Activated naive CD4-positive, alpha-beta T cell treated with anti-CD3 and anti-CD28 coated beads, Interleukin-2, amount 10 ng/mL, durations not matched to agents 7 days and 5 days (primary cell): ENCODE measurements at regions not wholly inside any gene's neighbourhood (a gene's known extent, or its start where the extent isn't known, plus 50 kb on each side); places are given as distances from the start of the nearest gene placed in this dataset.
"Not testable (repeated sequence)": the region's sequence is repeated elsewhere in the genome, so short reads cannot be mapped to it uniquely, and the experiment has no call there.

ENCODE experiments used
- CTCF ChIA-PET: fragments of 350-600 bp; sonication (Branson Sonifier 250); formaldehyde crosslinking; loops from one replicate; lab custom pipeline; 2021; ENCODE audit warnings: antibody characterized with exemption; lab: Charles Lee
- DNase-seq: peaks from one replicate; pipeline ENCODE4 v3.0.0-alpha.2; 2020
- H3K27ac Mint-ChIP-seq: one replicate; pipeline ENCODE4 v1.8.0; 2021; ENCODE audit warnings: mild to moderate bottlenecking, moderate library complexity, mixed read lengths
- H3K27me3 Mint-ChIP-seq: one replicate; pipeline ENCODE4 v1.8.0; 2021; ENCODE audit warnings: mild to moderate bottlenecking, mixed read lengths
- H3K36me3 Mint-ChIP-seq: one replicate; pipeline ENCODE4 v1.8.0; 2021; ENCODE audit warnings: mixed read lengths
- H3K4me1 Mint-ChIP-seq: one replicate; pipeline ENCODE4 v1.8.0; 2021; ENCODE audit warnings: mixed read lengths
- H3K4me3 Mint-ChIP-seq: one replicate; pipeline ENCODE4 v1.8.0; 2021; ENCODE audit warnings: mild to moderate bottlenecking, moderate library complexity, mixed read lengths
- H3K9me3 Mint-ChIP-seq: one replicate; pipeline ENCODE4 v1.8.0; 2021; ENCODE audit warnings: mixed read lengths

DNA sequence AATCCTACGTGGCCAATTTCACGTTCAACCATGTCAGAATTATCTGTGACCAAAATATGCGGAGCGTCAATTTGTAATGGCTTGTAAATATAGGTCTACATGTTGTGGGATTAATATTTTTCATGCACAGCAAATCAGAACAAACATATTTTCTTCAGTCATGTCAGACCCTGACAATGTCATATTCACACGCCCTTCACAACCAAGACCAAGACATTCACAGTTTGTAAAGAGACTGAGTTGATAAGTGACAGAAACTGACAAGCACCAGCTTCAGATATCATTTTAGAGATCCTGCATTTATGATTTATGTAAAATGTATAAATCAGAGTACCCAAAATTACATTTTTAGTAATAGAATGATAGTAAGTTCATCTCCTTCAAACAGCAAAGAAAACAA, 57.3 kb upstream of the NOVA1 start:
- CTCF ChIA-PET, result no interaction called here
- peaks cover 2% of the 10 kb centered on the region for H3K9me3 Mint-ChIP-seq
- no peak overlapping the region for H3K27ac Mint-ChIP-seq
- H3K4me1 Mint-ChIP-seq, result no peaks in the 10 kb centered on the region
- H3K4me3 Mint-ChIP-seq, result no peak overlapping the region
- DNase-seq, result no peak
- no peaks in the 10 kb centered on the region for H3K36me3 Mint-ChIP-seq
- no peaks in the 10 kb centered on the region for H3K27me3 Mint-ChIP-seq

DNA sequence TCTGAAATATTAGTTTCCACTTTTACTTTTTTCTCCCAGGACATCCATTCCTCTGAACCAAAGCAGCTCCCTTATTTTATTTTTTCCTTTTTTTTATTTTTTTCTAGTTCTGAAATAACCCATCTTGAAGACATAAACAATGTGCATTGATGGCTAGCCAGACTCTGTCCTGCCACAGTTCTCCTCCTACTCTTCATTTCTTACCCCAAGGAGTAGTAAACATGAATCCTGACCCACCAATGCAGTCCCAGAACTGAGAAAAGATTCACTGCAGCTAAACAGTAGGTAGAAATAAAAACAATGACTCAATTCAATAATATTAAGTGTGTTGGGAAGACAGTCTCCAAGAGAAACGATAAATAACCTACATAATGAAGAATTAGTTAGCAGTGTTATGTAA, 65.7 kb upstream of the NOVA1 start:
- H3K36me3 Mint-ChIP-seq, result no peaks in the 10 kb centered on the region
- peaks cover 26% of the 10 kb centered on the region for H3K9me3 Mint-ChIP-seq
- DNase-seq, result no peak
- H3K4me1 Mint-ChIP-seq, result no peaks in the 10 kb centered on the region
- CTCF ChIA-PET, result no interaction called here
- no peak overlapping the region for H3K4me3 Mint-ChIP-seq
- H3K27ac Mint-ChIP-seq, result no peak overlapping the region
- no peaks in the 10 kb centered on the region for H3K27me3 Mint-ChIP-seq

DNA sequence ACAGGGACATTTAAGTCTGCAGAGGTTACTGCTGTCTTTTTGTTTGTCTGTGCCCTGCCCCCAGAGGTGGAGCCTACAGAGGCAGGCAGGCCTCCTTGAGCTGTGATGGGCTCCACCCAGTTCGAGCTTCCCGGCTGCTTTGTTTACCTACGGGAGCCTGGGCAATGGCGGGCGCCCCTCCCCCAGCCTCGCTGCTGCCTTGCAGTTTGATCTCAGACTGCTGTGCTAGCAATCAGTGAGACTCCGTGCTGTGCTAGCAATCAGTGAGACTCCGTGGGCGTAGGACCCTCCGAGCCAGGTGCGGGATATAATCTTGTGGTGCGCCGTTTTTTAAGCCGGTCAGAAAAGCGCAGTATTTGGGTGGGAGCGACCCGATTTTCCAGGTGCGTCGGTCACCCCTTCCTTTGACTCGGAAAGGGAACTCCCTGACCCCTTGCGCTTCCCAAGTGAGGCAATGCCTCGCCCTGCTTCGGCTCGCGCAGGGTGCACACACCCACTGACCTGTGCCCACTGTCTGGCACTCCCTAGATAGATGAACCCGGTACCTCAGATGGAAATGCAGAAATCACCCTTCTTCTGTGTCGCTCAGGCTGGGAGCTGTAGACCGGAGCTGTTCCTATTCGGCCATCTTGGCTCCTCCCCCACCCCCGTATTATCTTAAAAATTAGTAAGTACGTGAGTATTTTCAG, 81.0 kb upstream of the NOVA1 start:
- H3K36me3 Mint-ChIP-seq, H3K27ac Mint-ChIP-seq, DNase-seq, H3K4me1 Mint-ChIP-seq, H3K4me3 Mint-ChIP-seq, CTCF ChIA-PET, H3K27me3 Mint-ChIP-seq: not testable (repeated sequence)
- peaks cover 19% of the 10 kb centered on the region for H3K9me3 Mint-ChIP-seq

DNA sequence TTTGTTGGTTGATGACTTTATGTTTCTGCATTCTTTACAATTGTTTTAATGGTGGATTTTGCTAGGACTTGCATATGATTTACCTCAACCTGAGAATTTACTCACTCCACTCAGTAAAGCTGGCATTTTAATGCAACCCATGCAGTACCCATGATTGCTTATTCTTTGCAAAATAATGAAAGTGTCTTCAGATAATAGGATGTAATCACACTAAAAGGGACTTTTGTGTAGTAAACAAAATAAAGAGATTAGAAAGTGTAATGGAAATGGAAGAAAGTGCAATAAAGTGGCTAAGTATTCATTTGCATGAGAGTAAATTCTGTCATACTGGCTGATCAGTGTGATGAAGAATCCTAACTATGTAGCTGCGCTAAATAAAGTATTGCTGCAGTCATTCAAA, 87.6 kb upstream of the NOVA1 start:
- Mint-ChIP-seq H3K4me3 (no peak overlapping the region), H3K27ac (no peak overlapping the region), H3K4me1 (no peaks in the 10 kb centered on the region), H3K9me3 (peaks cover 16% of the 10 kb centered on the region), H3K36me3 (no peaks in the 10 kb centered on the region), H3K27me3 (no peaks in the 10 kb centered on the region)
- DNase-seq, result no peak
- CTCF ChIA-PET, result no interaction called here

DNA sequence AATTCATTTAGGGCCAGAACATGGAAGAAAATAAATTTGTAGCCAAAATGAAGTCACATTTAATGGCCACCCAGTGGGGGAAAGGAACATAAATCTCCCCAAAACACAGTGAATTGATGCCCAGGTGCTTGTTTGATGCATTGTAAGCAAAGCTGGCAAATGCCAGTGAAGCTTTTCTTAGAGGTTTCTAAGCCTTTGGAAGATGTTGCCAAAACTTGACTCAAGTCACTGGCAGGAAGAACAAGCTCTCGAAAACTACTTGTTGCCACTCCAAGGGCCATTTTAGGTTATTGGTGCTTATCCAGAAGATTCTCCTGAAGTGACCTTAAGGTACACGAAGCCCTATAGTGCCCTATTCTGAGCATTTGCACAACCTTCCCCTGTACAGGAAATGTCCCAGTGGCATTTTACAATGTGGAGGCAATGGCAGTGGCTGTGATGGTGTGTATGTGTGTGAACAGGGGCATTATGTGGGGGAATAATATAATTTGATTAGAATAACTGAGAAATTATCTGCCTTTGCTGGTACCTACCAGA, 89.5 kb upstream of the NOVA1 start:
- Mint-ChIP-seq H3K36me3 (no peaks in the 10 kb centered on the region), H3K4me1 (no peaks in the 10 kb centered on the region), H3K27me3 (no peaks in the 10 kb centered on the region), H3K27ac (no peak overlapping the region), H3K9me3 (peaks cover 19% of the 10 kb centered on the region), H3K4me3 (no peak overlapping the region)
- no peak for DNase-seq
- CTCF ChIA-PET, result no interaction called here

DNA sequence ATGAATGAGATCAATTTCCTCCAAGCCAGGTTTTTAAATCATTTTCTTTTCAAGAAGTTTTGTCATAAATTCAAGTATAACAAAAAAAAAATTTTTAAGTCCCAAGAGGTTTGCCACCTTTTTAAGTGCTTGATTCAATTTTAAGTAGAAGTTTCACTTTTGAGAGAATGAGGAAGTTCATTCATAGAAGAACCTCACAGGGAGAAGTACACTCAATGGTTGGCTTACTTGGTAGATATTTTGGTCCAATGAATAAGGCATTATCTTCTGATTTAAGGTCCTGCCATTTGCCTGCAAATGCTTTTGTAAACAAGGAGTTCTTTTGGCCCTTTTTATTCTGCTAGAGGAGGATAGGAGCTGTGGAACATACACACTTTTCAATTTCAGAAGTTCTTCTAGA, 96.7 kb upstream of the NOVA1 start:
- Mint-ChIP-seq H3K9me3 (peaks cover 26% of the 10 kb centered on the region), H3K4me1 (no peaks in the 10 kb centered on the region), H3K27me3 (no peaks in the 10 kb centered on the region), H3K4me3 (no peak overlapping the region), H3K36me3 (no peaks in the 10 kb centered on the region), H3K27ac (no peak overlapping the region)
- DNase-seq, result no peak
- CTCF ChIA-PET, result no interaction called here

DNA sequence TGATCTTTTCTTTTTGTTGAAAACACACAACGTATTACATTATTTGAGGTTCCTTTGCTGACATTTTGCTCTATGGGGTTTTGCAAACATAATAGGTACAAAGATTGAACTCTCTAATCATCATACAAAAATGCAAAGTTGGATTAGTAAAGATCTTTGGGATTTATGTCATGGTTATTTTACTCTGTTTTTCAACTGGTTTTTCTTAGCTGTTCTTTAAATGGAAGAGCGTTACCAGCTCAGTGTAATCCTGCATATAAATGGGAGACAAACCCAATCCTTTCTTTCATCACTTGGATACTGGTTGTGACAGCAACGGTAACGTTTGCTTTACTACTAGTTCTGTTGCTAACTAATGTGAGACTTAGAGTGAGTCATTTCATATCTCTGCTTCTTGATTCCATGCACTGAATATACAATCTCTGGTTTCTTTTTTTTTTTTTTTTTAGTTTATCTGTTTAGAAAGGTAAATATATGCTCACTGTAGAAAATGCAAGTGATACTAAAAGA, 104.9 kb upstream of the NOVA1 start:
- Mint-ChIP-seq H3K27ac (no peak overlapping the region), H3K27me3 (no peaks in the 10 kb centered on the region), H3K4me1 (no peaks in the 10 kb centered on the region), H3K36me3 (no peaks in the 10 kb centered on the region), H3K9me3 (peaks cover 11% of the 10 kb centered on the region), H3K4me3 (no peak overlapping the region)
- CTCF ChIA-PET, result no interaction called here
- DNase-seq, result no peak

DNA sequence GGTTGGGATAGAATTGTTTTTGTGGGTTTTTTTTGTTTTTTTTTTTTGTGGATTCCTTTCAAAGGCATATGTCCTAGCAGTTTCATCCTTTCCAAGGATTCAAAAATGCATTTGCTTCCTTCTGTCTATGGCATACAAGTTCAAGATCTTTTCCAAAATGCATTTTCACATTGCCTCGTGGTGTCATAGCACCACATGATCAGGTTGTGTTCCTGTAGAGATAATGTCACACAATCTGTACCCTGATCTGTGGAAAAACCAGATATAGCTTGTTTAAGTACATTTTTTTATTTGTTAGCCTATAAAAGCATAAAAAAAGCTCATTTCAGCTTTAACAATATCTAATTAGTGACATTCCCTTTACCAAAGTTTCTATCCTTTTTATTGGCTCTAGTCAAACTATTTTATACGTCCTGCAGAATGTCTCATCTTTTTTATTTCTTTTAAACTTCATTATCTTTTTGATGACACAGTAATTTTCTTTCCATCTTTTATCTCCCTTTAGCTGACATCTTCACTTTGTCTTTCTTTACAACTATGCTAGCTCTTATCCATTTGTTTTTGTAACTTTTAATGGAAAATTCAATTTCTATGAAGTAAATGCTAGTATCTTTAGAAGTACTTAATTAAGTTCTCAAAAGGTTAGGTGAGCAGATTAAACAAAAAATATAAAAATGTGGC, 106.0 kb upstream of the NOVA1 start:
- H3K4me3 Mint-ChIP-seq, result no peak overlapping the region

DNA sequence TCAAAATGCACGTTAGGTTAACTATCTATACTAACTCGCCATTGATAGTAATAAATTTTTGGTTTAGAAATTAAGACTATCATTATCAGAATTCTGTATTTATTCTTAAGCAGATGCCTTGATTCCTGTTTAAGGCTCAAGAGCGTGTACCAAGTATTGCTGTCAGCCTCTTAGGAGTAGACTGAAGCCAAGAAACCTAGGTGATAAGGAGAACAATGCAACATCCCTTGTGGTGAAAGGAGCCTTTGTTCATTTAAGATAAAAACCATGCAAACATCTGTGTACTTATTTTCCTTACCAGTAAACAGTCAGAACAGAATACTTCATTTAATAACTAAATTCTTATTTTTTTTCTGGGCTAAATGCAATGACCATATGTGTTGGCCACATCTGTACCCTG, 109.4 kb upstream of the NOVA1 start:
- no peaks in the 10 kb centered on the region for H3K36me3 Mint-ChIP-seq
- H3K4me1 Mint-ChIP-seq, result no peaks in the 10 kb centered on the region
- H3K27me3 Mint-ChIP-seq, result no peaks in the 10 kb centered on the region
- DNase-seq, result no peak
- H3K9me3 Mint-ChIP-seq, result peaks cover 7% of the 10 kb centered on the region
- CTCF ChIA-PET, result no interaction called here
- no peak overlapping the region for H3K27ac Mint-ChIP-seq
- no peak overlapping the region for H3K4me3 Mint-ChIP-seq

More for the DNA sequence above, 106.0 kb upstream of the NOVA1 start:
- H3K4me1 Mint-ChIP-seq, result no peaks in the 10 kb centered on the region
- H3K27ac Mint-ChIP-seq, result no peak overlapping the region
- peaks cover 7% of the 10 kb centered on the region for H3K9me3 Mint-ChIP-seq
- CTCF ChIA-PET, result no interaction called here
- DNase-seq, result no peak
- no peaks in the 10 kb centered on the region for H3K36me3 Mint-ChIP-seq
- H3K27me3 Mint-ChIP-seq, result no peaks in the 10 kb centered on the region

DNA sequence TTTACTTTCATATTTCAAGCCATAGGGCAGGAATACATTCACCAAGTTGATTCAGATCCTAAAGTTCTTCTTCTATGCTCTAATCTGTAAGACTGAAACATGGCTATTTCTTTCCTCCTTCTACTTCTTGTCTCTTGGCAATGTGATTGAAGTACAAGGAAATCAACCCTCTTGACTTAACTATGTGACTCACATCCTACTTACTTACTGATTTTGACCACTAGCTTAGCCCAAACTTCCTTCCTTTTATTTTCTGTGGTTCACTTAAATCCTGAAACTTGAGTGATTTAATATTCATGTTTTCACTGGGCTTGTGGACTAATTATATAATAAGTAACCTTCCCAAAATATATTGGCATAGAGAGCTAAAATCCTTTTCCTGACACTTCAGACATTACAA, 111.2 kb upstream of the NOVA1 start:
- Mint-ChIP-seq H3K4me3 (no peak overlapping the region), H3K9me3 (peaks cover 7% of the 10 kb centered on the region), H3K27me3 (no peaks in the 10 kb centered on the region), H3K4me1 (no peaks in the 10 kb centered on the region), H3K36me3 (no peaks in the 10 kb centered on the region), H3K27ac (no peak overlapping the region)
- CTCF ChIA-PET, result no interaction called here
- DNase-seq, result no peak

DNA sequence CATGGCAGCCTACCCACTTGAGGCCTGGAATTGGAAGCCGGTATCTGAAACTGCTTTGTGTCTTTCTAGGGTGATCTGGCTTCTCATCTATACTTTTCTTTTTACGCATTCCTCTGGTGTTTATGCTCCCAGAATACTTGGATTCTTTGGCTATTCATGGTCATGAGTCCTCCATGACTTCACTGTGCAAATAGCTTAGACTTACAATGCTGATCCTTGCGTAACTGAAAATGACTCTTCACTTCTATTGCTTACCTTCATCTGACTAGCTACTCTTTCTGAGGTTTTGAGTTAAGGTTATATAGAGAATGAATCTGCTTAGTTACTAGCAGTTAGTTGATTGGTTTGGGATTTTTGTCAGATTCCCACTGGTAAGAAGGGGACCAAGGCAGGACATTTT, 121.7 kb upstream of the NOVA1 start:
- H3K4me3 Mint-ChIP-seq, result no peak overlapping the region
- H3K4me1 Mint-ChIP-seq, result no peaks in the 10 kb centered on the region
- H3K9me3 Mint-ChIP-seq, result peaks cover 14% of the 10 kb centered on the region
- DNase-seq, result no peak
- no peaks in the 10 kb centered on the region for H3K36me3 Mint-ChIP-seq
- H3K27ac Mint-ChIP-seq, result no peak overlapping the region
- CTCF ChIA-PET, result no interaction called here
- no peaks in the 10 kb centered on the region for H3K27me3 Mint-ChIP-seq

DNA sequence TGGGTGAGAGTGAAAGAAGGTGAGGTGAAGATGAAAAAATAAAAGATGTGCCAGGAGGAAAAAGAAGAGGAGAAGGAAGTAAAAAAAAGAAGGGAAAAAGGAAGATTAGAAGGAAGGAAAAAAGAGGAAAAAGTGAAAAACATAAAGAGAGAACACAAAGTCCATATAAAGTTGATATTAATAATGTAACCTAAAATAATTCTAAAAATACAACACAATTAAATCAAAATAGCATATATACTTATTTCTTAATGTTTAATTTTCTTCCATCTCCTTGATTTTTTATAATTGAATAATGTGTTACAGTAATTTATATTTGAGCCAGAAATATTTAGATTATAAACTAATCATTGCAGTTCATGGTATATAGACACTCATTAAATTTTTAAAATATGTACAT, 124.4 kb upstream of the NOVA1 start:
- Mint-ChIP-seq H3K9me3 (peaks cover 14% of the 10 kb centered on the region), H3K27me3 (no peaks in the 10 kb centered on the region), H3K4me1 (no peaks in the 10 kb centered on the region), H3K27ac (no peak overlapping the region), H3K4me3 (no peak overlapping the region), H3K36me3 (no peaks in the 10 kb centered on the region)
- no peak for DNase-seq
- CTCF ChIA-PET, result no interaction called here

DNA sequence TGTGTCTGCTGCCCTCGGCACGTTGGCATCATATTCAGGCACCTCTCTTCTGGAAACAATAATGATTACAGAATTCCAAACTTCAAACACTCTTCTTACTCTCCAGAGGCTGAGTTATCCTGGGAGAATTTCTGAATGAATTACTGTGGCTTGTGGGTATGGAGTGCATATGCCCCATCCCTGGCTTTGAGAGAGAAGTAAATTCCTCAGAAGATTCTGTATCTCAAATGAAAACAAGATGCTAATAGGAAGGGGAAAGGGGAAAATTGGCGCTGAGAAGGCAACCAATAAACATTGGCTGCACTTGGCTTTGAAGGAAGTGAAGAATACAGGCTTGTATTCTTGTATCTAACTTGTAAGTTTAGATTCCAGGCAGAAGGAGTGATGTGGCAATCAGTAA, 132.0 kb upstream of the NOVA1 start:
- CTCF ChIA-PET, result no interaction called here
- no peak overlapping the region for H3K4me3 Mint-ChIP-seq
- H3K9me3 Mint-ChIP-seq, result peaks cover 10% of the 10 kb centered on the region
- H3K36me3 Mint-ChIP-seq, result no peaks in the 10 kb centered on the region
- no peaks in the 10 kb centered on the region for H3K27me3 Mint-ChIP-seq
- H3K27ac Mint-ChIP-seq, result no peak overlapping the region
- no peak for DNase-seq
- H3K4me1 Mint-ChIP-seq, result no peaks in the 10 kb centered on the region

DNA sequence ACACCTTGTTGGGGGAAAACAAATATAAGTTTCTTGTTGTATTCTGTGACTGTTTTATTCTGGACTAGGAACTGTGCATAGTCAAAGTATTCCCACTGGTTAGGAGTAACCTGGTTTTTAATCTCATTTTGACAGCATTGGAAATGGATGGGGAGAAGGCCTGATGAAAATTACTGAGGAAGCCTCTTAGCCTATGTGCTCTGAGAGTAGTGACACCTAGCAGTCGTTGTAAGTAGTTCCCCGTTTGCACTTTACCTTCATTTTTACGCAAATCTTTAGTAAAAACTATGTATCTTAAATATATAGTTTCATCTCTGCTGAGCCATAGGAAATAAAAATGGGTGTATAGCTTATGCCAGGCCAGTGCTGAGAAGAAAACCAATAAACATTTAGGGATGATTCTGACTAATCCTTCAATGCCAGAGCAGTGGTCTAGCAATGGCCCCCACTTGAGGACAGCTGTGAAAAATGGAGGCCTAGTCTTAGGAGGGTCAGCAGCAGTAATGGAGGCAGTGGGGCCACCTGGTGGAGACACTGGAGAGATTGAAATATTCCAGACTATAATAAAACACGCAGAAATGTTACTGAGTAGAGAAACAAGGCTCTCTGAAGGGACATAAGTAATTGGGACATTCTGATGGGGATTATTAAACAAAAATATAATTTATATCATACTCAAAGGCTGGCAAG, 133.2 kb upstream of the NOVA1 start:
- CTCF ChIA-PET, result no interaction called here
- DNase-seq, result no peak
- Mint-ChIP-seq H3K27me3 (no peaks in the 10 kb centered on the region), H3K4me3 (no peak overlapping the region), H3K4me1 (no peaks in the 10 kb centered on the region), H3K36me3 (no peaks in the 10 kb centered on the region), H3K9me3 (peaks cover 13% of the 10 kb centered on the region), H3K27ac (no peak overlapping the region)

DNA sequence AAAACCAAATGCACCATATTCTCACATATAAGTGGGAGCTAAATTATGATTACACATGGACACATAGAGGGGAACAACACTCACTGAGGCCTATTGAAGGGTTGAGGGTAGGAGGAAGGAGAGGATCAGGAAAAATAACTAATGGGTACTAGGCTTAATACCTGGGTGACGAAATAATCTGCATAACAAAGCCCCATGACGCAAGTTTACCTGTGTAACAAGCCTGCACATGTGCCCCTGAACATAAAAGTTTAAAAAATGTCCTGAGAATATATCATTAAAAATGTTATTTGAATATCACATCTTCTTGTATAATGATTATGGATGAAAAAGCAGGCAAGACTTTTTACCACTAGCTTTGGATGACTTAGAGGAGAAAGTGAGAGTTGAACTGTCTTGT, 138.0 kb upstream of the NOVA1 start:
- H3K4me1 Mint-ChIP-seq, result no peaks in the 10 kb centered on the region
- H3K9me3 Mint-ChIP-seq, result peaks cover 11% of the 10 kb centered on the region
- CTCF ChIA-PET, result no interaction called here
- no peaks in the 10 kb centered on the region for H3K27me3 Mint-ChIP-seq
- no peak for DNase-seq
- H3K27ac Mint-ChIP-seq, result no peak overlapping the region
- no peaks in the 10 kb centered on the region for H3K36me3 Mint-ChIP-seq
- no peak overlapping the region for H3K4me3 Mint-ChIP-seq
